Endothelial cell (in vitro differentiated cells): ENCODE measurements at regions not wholly inside any gene's neighbourhood (a gene's known extent, or its start where the extent isn't known, plus 50 kb on each side); places are given as distances from the start of the nearest gene placed in this dataset.

Experiments used
- DNase-seq: peaks from one replicate; pipeline ENCODE4 v3.0.0; 2021; ENCODE audit warnings: low spot score
- H3K27ac Mint-ChIP-seq: one replicate; pipeline ENCODE4 v1.8.0; 2021; ENCODE audit warnings: mixed read lengths, inconsistent platforms; ENCODE audit not compliant: unreplicated experiment
- H3K27me3 Mint-ChIP-seq: one replicate; pipeline ENCODE4 v1.8.0; 2021; ENCODE audit warnings: mild to moderate bottlenecking, moderate library complexity, mixed read lengths, inconsistent platforms; ENCODE audit not compliant: unreplicated experiment
- H3K36me3 Mint-ChIP-seq: one replicate; pipeline ENCODE4 v1.8.0; 2021; ENCODE audit warnings: mild to moderate bottlenecking, low read depth, mixed read lengths, inconsistent platforms; ENCODE audit not compliant: unreplicated experiment
- H3K4me1 Mint-ChIP-seq: one replicate; pipeline ENCODE4 v1.8.0; 2021; ENCODE audit warnings: mild to moderate bottlenecking, mixed read lengths, inconsistent platforms; ENCODE audit not compliant: unreplicated experiment
- H3K4me3 Mint-ChIP-seq: one replicate; pipeline ENCODE4 v1.8.0; 2021; ENCODE audit warnings: mild to moderate bottlenecking, mixed read lengths, inconsistent platforms; ENCODE audit not compliant: unreplicated experiment
- H3K9me3 Mint-ChIP-seq: one replicate; pipeline ENCODE4 v1.8.0; 2021; ENCODE audit warnings: mixed read lengths, inconsistent platforms; ENCODE audit not compliant: unreplicated experiment
- TF ChIP-seq, protein P1 (sequence below): fragments of 200-600 bp; sonication (generic); IDR thresholded peaks from one replicate; pipeline ENCODE4 v1.5.0; 2021; ENCODE audit warnings: antibody characterized with exemption; ENCODE audit not compliant: unreplicated experiment

DNA sequence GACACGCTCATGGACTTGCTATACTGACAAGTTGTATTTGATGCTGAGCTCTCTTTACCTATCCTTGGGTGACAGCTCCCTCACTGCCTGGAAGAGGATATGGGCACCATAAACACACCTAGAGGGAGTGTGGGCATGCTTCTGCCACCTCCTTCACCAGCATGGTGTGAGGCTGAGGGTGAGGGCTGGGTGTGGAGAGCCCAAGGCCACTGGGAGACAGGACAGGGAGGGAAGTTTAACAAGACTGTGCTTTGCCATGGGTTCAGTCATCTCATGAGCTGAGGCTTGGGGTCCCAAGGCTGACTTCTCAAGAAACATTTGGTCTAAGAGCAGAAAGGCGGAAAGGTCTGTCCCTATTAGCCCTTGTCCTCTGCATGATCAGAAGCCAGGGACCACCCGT, 93.6 kb upstream of the ANKRD55 start:
- Mint-ChIP-seq H3K27ac (no peak overlapping the region), H3K4me3 (no peak overlapping the region), H3K9me3 (no peaks in the 10 kb centered on the region)

DNA sequence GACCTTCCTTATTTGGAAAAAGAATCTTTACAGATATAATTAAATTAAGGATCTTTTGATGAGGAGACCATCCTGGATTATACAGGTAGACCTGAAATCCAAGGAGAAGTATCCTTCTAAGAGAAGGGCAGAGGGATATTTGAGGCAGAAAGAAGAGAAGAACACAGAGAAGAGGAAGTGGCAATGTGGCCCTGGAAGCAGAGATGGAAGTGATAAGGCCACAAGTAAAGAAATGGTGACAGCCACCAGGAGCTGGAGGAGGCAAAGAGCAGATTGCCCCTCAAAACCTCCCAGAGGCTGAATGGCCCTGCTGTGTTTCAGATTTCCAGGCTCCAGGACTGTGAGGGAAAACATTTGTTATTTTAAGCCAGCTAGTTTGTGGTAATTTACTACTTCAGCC, 93.0 kb upstream of the ANKRD55 start:
- H3K9me3 Mint-ChIP-seq = no peaks in the 10 kb centered on the region
- no peak overlapping the region for H3K27ac Mint-ChIP-seq
- peaks cover 3% of the 10 kb centered on the region for H3K27me3 Mint-ChIP-seq
- no peak overlapping the region for H3K4me3 Mint-ChIP-seq
- DNase-seq = no peak
- TF ChIP-seq, protein P1, sequence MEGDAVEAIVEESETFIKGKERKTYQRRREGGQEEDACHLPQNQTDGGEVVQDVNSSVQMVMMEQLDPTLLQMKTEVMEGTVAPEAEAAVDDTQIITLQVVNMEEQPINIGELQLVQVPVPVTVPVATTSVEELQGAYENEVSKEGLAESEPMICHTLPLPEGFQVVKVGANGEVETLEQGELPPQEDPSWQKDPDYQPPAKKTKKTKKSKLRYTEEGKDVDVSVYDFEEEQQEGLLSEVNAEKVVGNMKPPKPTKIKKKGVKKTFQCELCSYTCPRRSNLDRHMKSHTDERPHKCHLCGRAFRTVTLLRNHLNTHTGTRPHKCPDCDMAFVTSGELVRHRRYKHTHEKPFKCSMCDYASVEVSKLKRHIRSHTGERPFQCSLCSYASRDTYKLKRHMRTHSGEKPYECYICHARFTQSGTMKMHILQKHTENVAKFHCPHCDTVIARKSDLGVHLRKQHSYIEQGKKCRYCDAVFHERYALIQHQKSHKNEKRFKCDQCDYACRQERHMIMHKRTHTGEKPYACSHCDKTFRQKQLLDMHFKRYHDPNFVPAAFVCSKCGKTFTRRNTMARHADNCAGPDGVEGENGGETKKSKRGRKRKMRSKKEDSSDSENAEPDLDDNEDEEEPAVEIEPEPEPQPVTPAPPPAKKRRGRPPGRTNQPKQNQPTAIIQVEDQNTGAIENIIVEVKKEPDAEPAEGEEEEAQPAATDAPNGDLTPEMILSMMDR = no peak
- H3K4me1 Mint-ChIP-seq = peaks cover 25% of the 10 kb centered on the region
- H3K36me3 Mint-ChIP-seq = no peaks in the 10 kb centered on the region

More for the DNA sequence above, 93.6 kb upstream of the ANKRD55 start:
- peaks cover 3% of the 10 kb centered on the region for H3K27me3 Mint-ChIP-seq
- H3K36me3 Mint-ChIP-seq = no peaks in the 10 kb centered on the region
- DNase-seq = no peak
- H3K4me1 Mint-ChIP-seq = peaks cover 25% of the 10 kb centered on the region
- TF ChIP-seq, protein P1 = no peak

DNA sequence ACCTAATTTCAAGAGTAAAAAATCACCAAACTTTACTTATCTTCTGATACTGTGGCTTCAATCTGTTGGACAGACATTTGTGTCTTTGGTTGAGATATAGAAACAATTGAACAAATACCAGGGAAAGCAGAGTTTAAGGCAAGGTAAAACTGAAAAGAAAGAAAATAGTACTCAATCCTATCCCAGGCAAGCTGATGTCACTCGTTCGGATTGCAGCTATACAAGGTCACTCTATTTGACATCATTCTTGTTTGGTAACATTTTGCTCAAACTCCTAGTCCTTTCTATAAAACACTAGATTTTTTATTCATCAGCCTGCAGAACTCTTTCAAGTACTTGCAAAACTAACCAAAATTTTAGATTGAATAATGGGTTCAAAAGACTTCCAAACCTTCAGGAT, 91.9 kb upstream of the ANKRD55 start:
- H3K4me1 Mint-ChIP-seq = peaks cover 23% of the 10 kb centered on the region
- no peaks in the 10 kb centered on the region for H3K36me3 Mint-ChIP-seq
- TF ChIP-seq, protein P1 = no peak
- H3K27ac Mint-ChIP-seq = no peak overlapping the region
- no peaks in the 10 kb centered on the region for H3K9me3 Mint-ChIP-seq
- no peak overlapping the region for H3K4me3 Mint-ChIP-seq
- DNase-seq = no peak
- H3K27me3 Mint-ChIP-seq = peaks cover 2% of the 10 kb centered on the region

DNA sequence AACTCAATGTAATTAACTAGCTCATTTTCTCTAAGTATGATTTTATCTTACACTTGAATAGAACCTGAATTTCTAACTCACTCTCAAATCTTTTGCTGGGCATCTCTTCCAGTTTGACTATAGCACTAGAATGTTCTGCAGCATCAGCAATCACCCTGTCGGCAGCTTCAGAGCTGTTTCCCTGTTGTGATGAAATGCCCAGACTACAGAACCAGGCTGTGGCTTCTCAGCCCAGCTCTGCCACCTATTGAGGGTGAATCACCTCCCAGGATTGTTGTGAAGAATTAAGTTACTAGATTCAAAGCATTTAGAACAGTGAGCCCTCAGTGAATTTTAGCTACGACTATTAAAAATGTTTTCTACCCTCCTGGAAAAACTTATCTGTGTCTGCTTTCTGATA, 90.4 kb upstream of the ANKRD55 start:
- H3K27me3 Mint-ChIP-seq = no peaks in the 10 kb centered on the region
- H3K9me3 Mint-ChIP-seq = no peaks in the 10 kb centered on the region
- DNase-seq = no peak

DNA sequence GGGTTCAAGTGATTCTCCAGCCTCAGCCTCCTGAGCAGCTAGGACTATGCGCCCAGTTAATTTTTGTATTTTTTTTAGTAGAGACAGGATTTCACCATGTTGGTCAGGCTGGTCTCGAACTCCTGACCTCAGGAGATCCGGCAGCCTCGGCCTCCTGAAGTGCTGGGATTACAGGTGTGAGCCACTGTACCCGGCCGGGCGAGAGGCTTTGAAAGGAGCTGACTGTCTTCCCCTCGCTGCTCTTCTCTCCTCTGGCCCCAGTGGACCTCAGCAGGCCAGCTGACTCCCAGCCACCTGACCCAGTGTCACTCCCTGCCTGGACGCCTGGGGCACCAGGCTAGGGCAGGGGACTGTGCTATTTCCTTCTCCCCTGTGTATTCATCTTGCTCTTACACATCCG, 89.5 kb upstream of the ANKRD55 start:
- Mint-ChIP-seq H3K4me3 (no peak overlapping the region), H3K27me3 (no peaks in the 10 kb centered on the region), H3K36me3 (no peaks in the 10 kb centered on the region), H3K9me3 (no peaks in the 10 kb centered on the region), H3K27ac (no peak overlapping the region), H3K4me1 (peaks cover 8% of the 10 kb centered on the region)
- DNase-seq = no peak
- TF ChIP-seq, protein P1 = no peak

More for the DNA sequence above, 90.4 kb upstream of the ANKRD55 start:
- TF ChIP-seq, protein P1 = no peak
- Mint-ChIP-seq H3K36me3 (no peaks in the 10 kb centered on the region), H3K4me1 (peaks cover 17% of the 10 kb centered on the region), H3K27ac (no peak overlapping the region), H3K4me3 (no peak overlapping the region)
